Testis (tissue), 2 donors: ENCODE measurements at regions not wholly inside any gene's neighbourhood (a gene's known extent, or its start where the extent isn't known, plus 50 kb on each side); places are given as distances from the start of the nearest gene placed in this dataset.

Source experiments
- POLR2A ChIP-seq: fragments of 450-650 bp; IDR thresholded peaks from one replicate; pipeline ENCODE4 v1.6.1; 2017; ENCODE audit warnings: antibody characterized with exemption, mild to moderate bottlenecking, moderate library complexity
- TF ChIP-seq, protein P1 (sequence below), 3 experiments: fragments of 450-650 bp in 2 of 3; fragments of 200-600 bp in 1 of 3; sonication (generic) in 1 of 3; IDR thresholded peaks; one replicate each; pipeline ENCODE4 v1.5.1; 2016 to 2019; ENCODE audit warnings: antibody characterized with exemption in 3 of 3, mild to moderate bottlenecking in 2 of 3, moderate library complexity in 1 of 3

DNA sequence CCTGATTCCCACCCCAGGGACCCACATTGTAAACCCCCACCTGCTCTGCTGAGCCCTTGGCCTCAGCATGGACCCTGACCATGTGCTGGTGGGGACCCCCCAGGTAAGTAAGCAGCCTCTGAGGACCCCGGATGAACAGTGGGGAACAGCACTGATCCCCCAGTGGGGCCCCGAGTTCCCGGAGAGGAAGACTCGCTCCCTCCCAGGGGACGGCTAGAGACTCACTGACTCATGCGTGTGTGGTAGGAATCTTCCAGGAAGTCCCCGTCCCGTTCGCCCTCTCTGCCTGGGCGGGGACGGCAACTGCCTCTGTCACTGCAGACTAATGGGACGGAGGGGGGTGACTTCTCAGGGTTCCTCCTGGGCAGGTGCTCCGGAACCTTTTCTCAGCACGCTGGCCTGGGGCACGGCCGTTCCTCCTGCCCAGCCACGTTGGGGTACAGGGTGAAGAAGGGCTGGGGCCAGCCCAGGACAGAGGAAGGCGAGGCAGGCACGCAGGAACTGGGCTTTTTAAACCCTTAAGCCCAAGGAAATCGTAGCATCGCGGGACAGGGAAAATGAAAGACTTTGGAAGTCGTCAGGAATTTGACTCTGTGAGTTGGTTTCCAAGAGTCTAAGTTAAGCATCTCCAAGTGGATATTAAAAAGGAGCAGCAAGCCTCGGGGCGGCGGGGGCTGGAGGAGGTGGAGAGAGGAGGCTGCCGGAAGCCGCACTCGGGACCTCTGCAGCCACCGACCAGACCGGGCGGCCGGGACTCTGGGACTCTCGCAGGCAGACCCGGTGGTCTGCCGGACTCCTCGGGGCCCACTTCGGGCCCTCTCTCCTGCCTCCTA lies 178.7 kb downstream of the SEC14L1 start:
- TF ChIP-seq, protein P1, sequence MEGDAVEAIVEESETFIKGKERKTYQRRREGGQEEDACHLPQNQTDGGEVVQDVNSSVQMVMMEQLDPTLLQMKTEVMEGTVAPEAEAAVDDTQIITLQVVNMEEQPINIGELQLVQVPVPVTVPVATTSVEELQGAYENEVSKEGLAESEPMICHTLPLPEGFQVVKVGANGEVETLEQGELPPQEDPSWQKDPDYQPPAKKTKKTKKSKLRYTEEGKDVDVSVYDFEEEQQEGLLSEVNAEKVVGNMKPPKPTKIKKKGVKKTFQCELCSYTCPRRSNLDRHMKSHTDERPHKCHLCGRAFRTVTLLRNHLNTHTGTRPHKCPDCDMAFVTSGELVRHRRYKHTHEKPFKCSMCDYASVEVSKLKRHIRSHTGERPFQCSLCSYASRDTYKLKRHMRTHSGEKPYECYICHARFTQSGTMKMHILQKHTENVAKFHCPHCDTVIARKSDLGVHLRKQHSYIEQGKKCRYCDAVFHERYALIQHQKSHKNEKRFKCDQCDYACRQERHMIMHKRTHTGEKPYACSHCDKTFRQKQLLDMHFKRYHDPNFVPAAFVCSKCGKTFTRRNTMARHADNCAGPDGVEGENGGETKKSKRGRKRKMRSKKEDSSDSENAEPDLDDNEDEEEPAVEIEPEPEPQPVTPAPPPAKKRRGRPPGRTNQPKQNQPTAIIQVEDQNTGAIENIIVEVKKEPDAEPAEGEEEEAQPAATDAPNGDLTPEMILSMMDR (IDR thresholded peaks at IDR 0.05): no peak
- no peak for TF ChIP-seq POLR2A
